Activated T-helper 2 cell treated with anti-CD3 and anti-CD28 coated beads, Interferon-gamma antibody, Interleukin-2, Interleukin-4, amounts not matched to agents 10 μg/mL and 5 μg/mL and 100 μg/mL, durations not matched to agents 14 hours and 24 hours and 36 hours (primary cell): ENCODE measurements at regions not wholly inside any gene's neighbourhood (a gene's known extent, or its start where the extent isn't known, plus 50 kb on each side); places are given as distances from the start of the nearest gene placed in this dataset.

Source experiments
- DNase-seq: peaks from one replicate; pipeline ENCODE4 v3.0.0; 2021; ENCODE audit warnings: low spot score
- H3K27ac Mint-ChIP-seq: one replicate; pipeline ENCODE4 v1.8.0; 2021; ENCODE audit warnings: mixed read lengths
- H3K27me3 Mint-ChIP-seq: one replicate; pipeline ENCODE4 v1.8.0; 2021; ENCODE audit warnings: low read depth, mixed read lengths
- H3K36me3 Mint-ChIP-seq: one replicate; pipeline ENCODE4 v1.8.0; 2021; ENCODE audit warnings: low read depth, mixed read lengths
- H3K4me1 Mint-ChIP-seq: one replicate; pipeline ENCODE4 v1.8.0; 2021; ENCODE audit warnings: low read depth, mixed read lengths
- H3K4me3 Mint-ChIP-seq: one replicate; pipeline ENCODE4 v1.8.0; 2021; ENCODE audit warnings: low read depth, mild to moderate bottlenecking, moderate library complexity, mixed read lengths
- H3K9me3 Mint-ChIP-seq: one replicate; pipeline ENCODE4 v1.8.0; 2021; ENCODE audit warnings: mixed read lengths
- intact Hi-C: fragments of 100-400 bp; cut with micrococcal nuclease; formaldehyde crosslinking; loops from one replicate; pipeline ENCODE4 v1.15.1; 2023

DNA sequence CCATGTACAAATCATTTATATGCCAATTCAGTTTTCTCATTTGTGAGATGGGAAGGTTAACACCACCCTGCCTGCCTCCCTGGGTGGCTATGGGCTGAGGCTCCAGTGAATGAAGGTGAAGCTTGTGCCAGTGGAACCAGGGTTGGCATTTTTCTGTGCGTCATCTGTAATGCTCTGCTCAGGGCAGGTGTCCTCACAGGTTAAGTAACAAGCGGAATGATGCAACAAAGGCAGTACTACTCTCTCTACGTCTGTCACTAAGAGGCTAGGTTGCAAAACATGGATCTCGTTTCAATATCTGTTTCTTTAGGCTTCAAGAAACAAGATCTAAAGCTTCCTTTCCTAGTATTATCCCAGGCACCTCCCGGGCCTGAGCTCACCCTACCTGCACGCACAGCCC, 67.0 kb upstream of the ZNF648 start:
- Mint-ChIP-seq H3K9me3 (peaks cover 3% of the 10 kb centered on the region), H3K27me3 (peaks cover 9% of the 10 kb centered on the region), H3K4me3 (no peak overlapping the region), H3K4me1 (no peaks in the 10 kb centered on the region), H3K36me3 (no peaks in the 10 kb centered on the region), H3K27ac (no peak overlapping the region)
- no peak for DNase-seq
- intact Hi-C loops, result no loop called here

DNA sequence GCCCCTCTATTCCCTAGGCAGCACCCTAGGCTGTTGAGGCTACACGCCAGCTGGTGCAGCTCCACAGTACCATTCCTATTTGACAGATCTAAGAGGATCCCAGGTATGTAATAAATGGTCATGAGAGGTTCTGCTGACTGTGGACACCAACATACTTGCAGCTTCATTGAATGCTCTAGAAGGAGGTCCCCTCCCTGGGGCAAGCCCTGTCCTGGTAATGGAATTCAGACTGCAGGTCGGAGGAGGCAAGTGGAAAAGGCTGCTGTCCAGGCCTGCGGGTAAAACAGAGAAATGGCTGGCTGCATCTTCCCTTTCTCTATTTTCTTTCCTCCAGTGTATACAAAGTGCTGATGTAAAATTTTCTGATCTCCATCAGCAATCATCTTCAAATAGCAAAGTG, 66.1 kb upstream of the ZNF648 start:
- intact Hi-C loops, result no loop called here
- DNase-seq, result no peak
- Mint-ChIP-seq H3K27me3 (peaks cover 9% of the 10 kb centered on the region), H3K4me3 (no peak overlapping the region), H3K9me3 (no peaks in the 10 kb centered on the region), H3K4me1 (no peaks in the 10 kb centered on the region), H3K36me3 (no peaks in the 10 kb centered on the region), H3K27ac (no peak overlapping the region)

DNA sequence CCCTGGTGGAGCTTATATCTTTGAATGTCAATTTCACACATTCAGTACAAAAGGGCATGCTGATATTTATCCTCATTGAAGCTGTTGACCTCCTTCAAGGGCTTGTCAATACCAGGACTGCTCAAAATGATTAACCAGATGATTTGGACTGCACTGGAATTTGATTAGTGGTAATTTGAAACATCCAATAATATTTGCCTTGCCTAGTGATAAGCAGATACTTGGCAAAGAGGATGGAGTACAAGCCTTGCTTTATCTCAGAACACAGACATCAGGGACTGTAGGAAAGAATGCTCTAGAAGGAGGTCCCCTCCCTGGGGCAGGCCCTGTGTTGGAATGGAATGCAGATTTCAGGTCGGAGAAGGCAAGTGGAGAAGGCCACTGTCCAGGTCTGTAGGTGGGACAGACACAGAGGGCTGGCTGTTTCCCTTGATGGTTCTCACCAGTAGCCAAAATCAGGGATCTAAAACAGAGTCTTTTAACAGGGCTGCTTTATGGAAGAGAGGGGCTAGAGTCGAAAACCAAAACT, 64.8 kb upstream of the ZNF648 start:
- no peaks in the 10 kb centered on the region for H3K9me3 Mint-ChIP-seq
- no peak for DNase-seq
- no peak overlapping the region for H3K27ac Mint-ChIP-seq
- intact Hi-C loops, result no loop called here
- no peaks in the 10 kb centered on the region for H3K36me3 Mint-ChIP-seq
- peaks cover 22% of the 10 kb centered on the region for H3K27me3 Mint-ChIP-seq
- no peaks in the 10 kb centered on the region for H3K4me1 Mint-ChIP-seq
- H3K4me3 Mint-ChIP-seq, result no peak overlapping the region

DNA sequence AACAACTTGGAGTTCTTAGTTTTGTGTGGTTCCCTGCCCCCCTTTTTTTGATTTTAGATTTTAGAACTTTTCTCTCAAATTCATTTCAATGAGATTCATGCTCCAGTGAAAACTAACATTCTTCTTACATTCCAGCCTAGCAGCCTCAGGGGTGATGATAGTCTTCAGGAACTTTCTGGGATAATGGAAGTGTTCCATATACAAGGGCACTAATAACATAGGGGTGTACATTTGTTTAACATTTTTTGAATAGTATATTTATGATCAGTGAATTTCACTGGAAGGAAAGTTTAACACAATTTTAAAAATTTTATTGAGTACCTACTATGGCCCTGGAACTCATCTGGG, 61.4 kb upstream of the ZNF648 start:
- no peak overlapping the region for H3K27ac Mint-ChIP-seq
- H3K9me3 Mint-ChIP-seq, result no peaks in the 10 kb centered on the region
- no peaks in the 10 kb centered on the region for H3K4me1 Mint-ChIP-seq
- intact Hi-C loops, result no loop called here
- peaks cover 22% of the 10 kb centered on the region for H3K27me3 Mint-ChIP-seq
- no peak overlapping the region for H3K4me3 Mint-ChIP-seq
- H3K36me3 Mint-ChIP-seq, result no peaks in the 10 kb centered on the region
- DNase-seq, result no peak

DNA sequence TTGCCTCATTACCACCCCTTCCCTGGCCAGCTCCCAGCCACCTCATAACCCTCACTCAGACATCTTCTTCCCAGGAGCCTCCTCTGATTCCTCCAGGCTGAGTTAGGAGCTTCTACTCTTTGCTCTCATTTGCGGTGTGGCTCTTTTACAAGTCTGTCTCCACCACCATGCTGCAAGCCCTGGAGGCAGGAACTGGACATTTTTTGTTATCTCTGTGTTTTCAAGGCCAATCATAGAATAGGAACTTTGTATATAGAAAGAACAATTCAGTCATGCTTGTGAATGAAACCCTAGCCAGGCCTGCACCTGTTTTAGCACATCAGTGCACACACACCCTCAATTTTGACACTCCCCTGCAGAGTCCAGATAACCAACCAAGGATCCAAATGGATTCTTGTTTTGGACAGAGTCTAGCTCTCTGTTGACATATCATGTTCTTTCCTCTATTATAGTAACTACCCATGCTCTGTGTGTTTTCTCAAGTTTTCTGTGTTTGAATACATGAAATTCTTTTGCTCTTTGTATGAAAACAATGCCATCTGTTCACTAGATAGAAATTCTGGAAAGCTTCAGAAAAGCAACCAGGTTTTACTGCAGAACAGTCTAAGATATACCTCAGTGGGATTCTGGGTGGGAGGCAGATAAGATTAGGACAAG, 60.9 kb upstream of the ZNF648 start:
- H3K27me3 Mint-ChIP-seq, result peaks cover 22% of the 10 kb centered on the region
- H3K9me3 Mint-ChIP-seq, result no peaks in the 10 kb centered on the region
- H3K27ac Mint-ChIP-seq, result no peak overlapping the region
- H3K4me3 Mint-ChIP-seq, result no peak overlapping the region
- no peak for DNase-seq
- no peaks in the 10 kb centered on the region for H3K4me1 Mint-ChIP-seq
- intact Hi-C loops, result no loop called here
- H3K36me3 Mint-ChIP-seq, result no peaks in the 10 kb centered on the region

DNA sequence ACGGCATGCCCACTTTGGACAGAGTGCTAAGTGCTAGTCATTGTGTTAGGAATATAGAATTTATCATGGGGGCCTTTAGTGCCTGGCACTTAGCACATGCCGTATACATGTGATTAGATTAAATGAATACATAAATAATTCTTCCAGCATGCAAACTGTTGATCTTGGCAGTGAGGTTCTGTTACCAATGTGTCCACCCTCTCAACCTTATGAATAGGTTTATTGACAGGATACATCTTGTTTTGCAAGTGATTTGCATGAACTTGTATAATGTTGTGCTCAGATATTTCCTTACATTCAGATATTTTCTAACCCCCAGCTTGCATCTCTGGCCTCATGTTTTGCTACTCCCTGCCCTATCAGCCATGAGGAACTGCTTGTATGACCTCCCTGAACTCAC, 60.3 kb upstream of the ZNF648 start:
- Mint-ChIP-seq H3K27ac (no peak overlapping the region), H3K4me1 (no peaks in the 10 kb centered on the region), H3K4me3 (no peak overlapping the region), H3K27me3 (peaks cover 25% of the 10 kb centered on the region), H3K36me3 (no peaks in the 10 kb centered on the region), H3K9me3 (no peaks in the 10 kb centered on the region)
- intact Hi-C loops, result no loop called here
- no peak for DNase-seq

DNA sequence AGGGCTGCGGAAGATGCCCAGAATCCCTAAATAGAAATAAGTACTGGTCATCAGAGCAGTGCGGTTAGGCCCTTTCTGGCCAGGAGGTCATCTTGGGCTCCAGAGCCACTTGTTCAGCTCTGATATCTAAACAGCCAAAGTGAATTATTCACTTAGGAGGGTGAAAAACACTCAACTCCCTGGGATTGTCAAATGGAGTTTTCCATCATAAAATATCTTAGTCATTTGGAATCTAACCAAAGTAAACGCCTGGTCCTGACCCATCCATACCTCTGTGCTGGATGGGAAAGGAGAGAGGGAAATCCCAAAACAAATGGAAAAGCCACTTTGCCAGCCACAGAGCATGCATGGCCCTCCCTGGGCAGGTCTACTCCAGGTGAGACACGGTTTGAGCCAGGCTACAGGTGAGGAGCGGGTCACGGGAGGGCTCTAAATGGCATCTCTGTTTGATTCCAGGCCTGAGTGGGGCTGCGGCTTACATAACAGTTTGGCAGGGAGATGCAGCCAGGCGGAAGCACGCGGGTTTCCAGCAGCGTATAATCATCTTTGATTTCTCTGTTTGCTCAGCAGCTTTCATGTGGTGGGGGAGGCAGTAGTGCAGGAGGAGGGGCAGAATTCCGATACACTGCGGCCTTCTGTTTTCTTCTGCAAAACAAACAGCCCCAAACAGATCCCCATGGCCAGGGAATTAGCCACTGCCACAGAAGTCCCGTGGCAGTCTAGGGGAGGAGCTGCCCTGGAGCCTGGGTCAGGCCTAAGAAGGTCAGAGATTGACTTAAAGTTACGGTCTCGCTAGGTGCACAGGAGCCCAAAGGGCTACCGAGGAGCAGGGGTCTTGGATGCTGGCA, 59.1 kb upstream of the ZNF648 start:
- Mint-ChIP-seq H3K36me3 (no peaks in the 10 kb centered on the region), H3K27me3 (peaks cover 25% of the 10 kb centered on the region), H3K4me1 (no peaks in the 10 kb centered on the region), H3K9me3 (no peaks in the 10 kb centered on the region), H3K27ac (no peak overlapping the region), H3K4me3 (no peak overlapping the region)
- intact Hi-C loops, result no loop called here
- DNase-seq, result no peak

DNA sequence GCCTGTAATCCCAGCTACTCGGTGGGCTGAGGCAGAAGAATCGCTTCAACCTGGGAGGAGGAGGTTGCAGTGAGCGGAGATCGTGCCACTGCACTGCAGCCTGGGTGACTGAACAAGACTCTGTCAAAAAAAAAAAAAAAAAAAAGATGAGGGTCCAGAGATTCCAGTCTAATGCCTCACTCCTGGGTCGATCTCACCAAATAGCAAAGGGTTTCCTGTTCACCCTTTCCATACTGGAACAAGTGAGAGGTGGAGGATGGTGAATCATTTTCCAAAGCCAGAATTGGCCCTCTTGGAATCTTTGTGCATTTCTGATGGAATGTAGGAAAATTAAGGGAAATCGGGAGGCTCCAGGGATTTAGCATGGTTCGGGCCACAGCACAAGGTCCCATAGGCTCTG, 58.1 kb upstream of the ZNF648 start:
- Mint-ChIP-seq H3K4me1 (no peaks in the 10 kb centered on the region), H3K36me3 (no peaks in the 10 kb centered on the region), H3K4me3 (no peak overlapping the region), H3K9me3 (no peaks in the 10 kb centered on the region), H3K27ac (no peak overlapping the region), H3K27me3 (peaks cover 31% of the 10 kb centered on the region)
- intact Hi-C loops, result no loop called here
- no peak for DNase-seq

DNA sequence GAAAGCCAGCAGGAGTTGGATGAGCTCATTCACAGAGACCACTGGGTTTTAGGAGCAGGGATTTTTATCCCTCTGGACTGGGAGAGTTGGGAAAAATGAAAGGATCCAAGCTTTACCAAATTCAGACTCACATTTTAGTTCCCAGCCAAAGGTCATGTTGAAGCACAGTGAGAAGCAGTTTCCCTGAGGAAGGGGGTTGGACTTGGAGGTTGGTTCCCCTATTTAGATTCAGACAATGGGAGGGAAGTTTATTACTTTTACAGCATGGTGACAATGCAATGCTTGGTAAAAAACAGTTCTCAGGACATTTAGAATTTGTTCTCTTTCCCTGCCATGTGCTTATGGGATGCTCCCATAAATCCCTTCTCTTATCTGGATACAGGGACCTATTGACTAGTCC, 57.3 kb upstream of the ZNF648 start:
- H3K27me3 Mint-ChIP-seq, result peaks cover 31% of the 10 kb centered on the region
- no peak for DNase-seq
- no peaks in the 10 kb centered on the region for H3K36me3 Mint-ChIP-seq
- no peak overlapping the region for H3K4me3 Mint-ChIP-seq
- H3K4me1 Mint-ChIP-seq, result no peaks in the 10 kb centered on the region
- no peaks in the 10 kb centered on the region for H3K9me3 Mint-ChIP-seq
- H3K27ac Mint-ChIP-seq, result no peak overlapping the region
- intact Hi-C loops, result no loop called here

DNA sequence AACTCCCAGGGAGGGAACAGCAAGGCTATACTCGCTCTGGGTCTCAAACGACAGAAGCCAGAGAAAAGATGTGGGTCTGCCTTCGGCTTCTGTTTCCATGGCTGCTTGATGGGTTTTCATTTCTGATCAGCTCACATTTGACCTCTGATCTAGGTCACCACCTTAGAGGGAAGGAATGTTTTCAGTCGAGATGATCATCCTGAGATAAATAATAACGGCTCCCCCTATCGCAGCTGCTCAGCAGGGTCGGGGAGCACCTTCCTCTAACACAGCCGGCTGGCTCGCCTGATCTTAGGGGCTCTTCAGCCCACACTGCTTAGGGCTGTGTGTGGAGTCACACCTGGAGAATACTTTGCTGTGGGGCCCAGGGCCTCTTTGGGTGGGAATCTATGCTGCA, 53.1 kb upstream of the ZNF648 start:
- Mint-ChIP-seq H3K4me1 (no peaks in the 10 kb centered on the region), H3K4me3 (no peak overlapping the region), H3K9me3 (no peaks in the 10 kb centered on the region), H3K27me3 (peaks cover 24% of the 10 kb centered on the region), H3K27ac (no peak overlapping the region), H3K36me3 (no peaks in the 10 kb centered on the region)
- intact Hi-C loops, result no loop called here
- no peak for DNase-seq

DNA sequence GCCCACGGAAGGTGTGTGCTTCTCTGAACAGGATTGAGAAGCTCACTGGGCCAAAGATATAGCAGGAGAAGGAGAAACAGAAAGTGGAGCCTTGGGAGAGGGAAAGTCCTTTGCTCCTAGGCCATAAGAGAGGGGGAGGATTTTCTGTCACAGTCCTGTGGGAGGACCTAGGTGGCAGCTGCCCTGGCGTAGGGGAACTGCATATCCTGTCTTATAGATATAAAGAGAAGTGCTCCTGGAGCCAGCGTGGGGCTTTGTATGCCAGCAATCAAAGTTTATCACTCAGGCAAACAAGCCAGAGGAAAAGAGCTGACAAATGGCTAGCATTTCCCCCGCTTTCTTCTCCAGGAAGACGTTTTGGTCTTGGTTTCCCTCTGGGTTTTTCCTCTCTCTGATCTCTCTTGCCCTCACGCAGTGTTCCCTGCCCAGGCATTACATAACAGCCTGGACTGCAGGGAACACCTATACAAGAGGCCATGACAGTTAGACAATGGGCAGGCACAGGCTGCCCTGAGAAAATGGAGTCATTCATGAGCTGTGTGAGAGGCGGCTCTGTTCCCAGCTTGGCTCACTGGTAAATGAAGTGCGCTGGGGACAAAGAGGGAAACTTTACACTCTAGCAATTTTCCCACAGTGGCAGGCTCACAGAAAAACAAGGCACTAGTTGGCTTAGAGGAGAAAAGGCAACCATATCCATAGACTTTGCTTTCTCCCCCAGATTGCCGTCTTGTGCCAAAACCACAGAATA, 52.5 kb upstream of the ZNF648 start:
- no peaks in the 10 kb centered on the region for H3K36me3 Mint-ChIP-seq
- no peak for DNase-seq
- no peak overlapping the region for H3K27ac Mint-ChIP-seq
- no peaks in the 10 kb centered on the region for H3K4me1 Mint-ChIP-seq
- peaks cover 24% of the 10 kb centered on the region for H3K27me3 Mint-ChIP-seq
- no peak overlapping the region for H3K4me3 Mint-ChIP-seq
- intact Hi-C loops, result no loop called here
- no peaks in the 10 kb centered on the region for H3K9me3 Mint-ChIP-seq

DNA sequence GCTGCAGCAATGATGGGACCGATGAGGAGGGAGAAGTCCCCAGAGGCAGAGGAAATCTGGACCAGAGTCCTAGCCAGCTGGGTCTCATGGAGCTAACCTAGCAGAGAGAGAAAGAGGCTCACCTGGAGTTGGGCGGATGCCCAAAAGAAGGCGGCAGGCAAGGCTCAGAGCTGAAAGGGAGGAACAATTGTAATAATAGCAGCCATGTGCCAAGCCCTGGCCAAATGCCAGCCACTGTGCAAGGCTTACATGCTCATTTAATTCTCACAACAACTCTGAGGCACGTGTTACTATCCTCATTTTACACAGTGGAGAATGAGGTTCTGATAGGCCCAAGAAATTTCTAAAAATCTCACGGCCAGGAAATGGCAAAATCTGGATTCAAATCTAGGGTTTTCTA, 50.0 kb upstream of the ZNF648 start:
- H3K36me3 Mint-ChIP-seq, result no peaks in the 10 kb centered on the region
- H3K4me3 Mint-ChIP-seq, result no peak overlapping the region
- no peak for DNase-seq
- no peaks in the 10 kb centered on the region for H3K9me3 Mint-ChIP-seq
- H3K27ac Mint-ChIP-seq, result no peak overlapping the region
- H3K4me1 Mint-ChIP-seq, result no peaks in the 10 kb centered on the region
- peaks cover 24% of the 10 kb centered on the region for H3K27me3 Mint-ChIP-seq
- intact Hi-C loops, result no loop called here
